SK-N-SH (cell line): ENCODE measurements at regions not wholly inside any gene's neighbourhood (a gene's known extent, or its start where the extent isn't known, plus 50 kb on each side); places are given as distances from the start of the nearest gene placed in this dataset.
"Not testable (repeated sequence)": the region's sequence is repeated elsewhere in the genome, so short reads cannot be mapped to it uniquely, and the experiment has no call there.

Experiments used
- EP300 ChIP-seq, 2 experiments: IDR thresholded peaks; 2 replicates each; pipeline versions ENCODE4 v1.4.0 to v1.6.1; 2012; ENCODE audit warnings: borderline replicate concordance in 1 of 2, low read depth in 1 of 2, low read length in 1 of 2
- EZH2phosphoT487 ChIP-seq: fragments of 200-600 bp; sonication (generic); IDR thresholded peaks from 2 replicates; pipeline ENCODE4 v1.6.1; 2017; ENCODE audit warnings: low read depth, mixed run types, mild to moderate bottlenecking, antibody characterized with exemption, moderate library complexity, borderline replicate concordance
- GABPA ChIP-seq: IDR thresholded peaks from 2 replicates; pipeline ENCODE4 v1.4.0; 2012; ENCODE audit warnings: low read depth, mild to moderate bottlenecking
- JUND ChIP-seq: IDR thresholded peaks from 2 replicates; pipeline ENCODE4 v1.4.0; 2012
- RAD21 ChIP-seq: IDR thresholded peaks from 2 replicates; pipeline ENCODE4 v1.6.1; 2012; ENCODE audit warnings: mild to moderate bottlenecking, low read length
- SIN3A ChIP-seq: IDR thresholded peaks from 2 replicates; pipeline ENCODE4 v1.6.1; 2012; ENCODE audit warnings: low read depth, mild to moderate bottlenecking, low read length, moderate library complexity, borderline replicate concordance
- SMC3 ChIP-seq: IDR thresholded peaks from 2 replicates; pipeline ENCODE4 v1.6.1; 2012; ENCODE audit warnings: low read depth, low read length, improper control_type of control experiment

GRCh38 chrX:137884813-137885212 lies 318.9 kb downstream of the ZIC3 start:
- not testable (repeated sequence) for TF ChIP-seq RAD21; GABPA; EP300 (IDR thresholded peaks at IDR 0.05; ENCODE audit: borderline replicate concordance in 1 of 2, low read depth in 1 of 2, low read length in 1 of 2); JUND; SIN3A; EZH2phosphoT487; SMC3
